ENCODE measurements at regions not wholly inside any gene's neighbourhood (a gene's known extent, or its start where the extent isn't known, plus 50 kb on each side); places are given as distances from the start of the nearest gene placed in this dataset.

GRCh38 chr5:9903801-9904200 lies 273.6 kb upstream of the TAS2R1 start:
- DNase-seq: no peak

DNA sequence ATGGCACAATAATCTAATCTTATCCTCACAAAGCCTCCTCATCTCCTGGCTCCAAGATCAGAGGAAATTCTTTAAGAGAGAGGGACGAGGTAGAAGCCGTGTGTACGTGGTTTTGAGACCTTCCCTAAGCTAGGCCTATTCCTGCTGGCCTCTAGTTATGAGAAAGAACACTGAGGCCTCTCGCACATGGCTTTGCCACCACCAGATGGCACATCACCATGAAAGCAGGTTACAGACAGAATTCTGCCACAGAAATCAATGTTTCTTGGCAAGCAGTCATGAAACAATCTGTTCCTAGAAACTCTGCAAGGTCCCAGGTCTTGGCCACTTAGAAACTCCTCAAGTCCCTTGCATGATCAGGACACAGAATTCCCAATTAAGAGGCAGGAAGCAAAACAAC lies 268.2 kb upstream of the TAS2R1 start:
- DNase-seq: peak; percentile 17 to 30

- DNase-seq: no peak
Measured at GRCh38 chr5:9895302-9895645, 265.1 kb upstream of the TAS2R1 start.

- DNase-seq: no peak
Measured at GRCh38 chr5:9894571-9895301, 264.6 kb upstream of the TAS2R1 start.

DNA sequence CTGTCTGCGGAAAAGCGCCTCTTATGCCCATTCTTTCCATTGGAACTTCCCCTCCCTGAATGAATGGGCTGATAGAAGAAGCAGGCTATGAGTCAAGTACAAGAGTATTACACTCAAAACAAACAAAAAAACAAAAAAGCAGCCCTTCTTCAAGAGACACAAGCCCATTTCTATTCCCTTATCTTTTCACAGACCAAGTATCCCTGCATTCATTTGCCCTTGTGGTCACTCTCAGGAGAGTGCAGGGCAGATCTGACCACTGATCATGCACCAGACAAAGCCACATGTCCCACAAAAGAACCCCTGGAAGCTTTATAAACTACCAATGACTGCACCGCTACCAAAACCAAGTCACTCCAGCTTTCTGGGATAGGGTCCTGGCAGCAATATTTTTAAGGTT lies 262.5 kb upstream of the TAS2R1 start:
- DNase-seq: no peak

GRCh38 chr5:9889511-9889910 lies 259.4 kb upstream of the TAS2R1 start:
- DNase-seq: no peak

DNA sequence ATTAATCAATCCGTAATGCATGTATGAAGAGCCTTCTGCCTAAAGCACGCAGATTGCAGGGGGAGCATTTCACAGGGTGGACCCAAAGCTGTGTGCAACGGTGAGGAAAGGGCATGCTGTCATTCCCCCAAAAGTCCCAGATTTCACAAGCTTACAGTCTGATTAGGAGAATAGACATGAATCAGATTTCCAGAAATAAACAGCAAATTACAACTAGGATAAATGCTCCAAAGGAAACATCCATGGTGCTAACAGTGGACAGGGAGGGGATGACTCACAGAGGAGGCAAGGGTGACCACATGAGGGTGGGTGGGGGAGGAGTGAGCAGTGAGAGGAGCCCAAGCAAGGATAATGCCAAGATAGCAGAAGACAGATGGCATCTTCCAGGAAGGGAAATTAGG lies 258.4 kb upstream of the TAS2R1 start:
- DNase-seq: no peak

GRCh38 chr5:9885164-9885563 lies 255.0 kb upstream of the TAS2R1 start:
- DNase-seq: no peak

DNA sequence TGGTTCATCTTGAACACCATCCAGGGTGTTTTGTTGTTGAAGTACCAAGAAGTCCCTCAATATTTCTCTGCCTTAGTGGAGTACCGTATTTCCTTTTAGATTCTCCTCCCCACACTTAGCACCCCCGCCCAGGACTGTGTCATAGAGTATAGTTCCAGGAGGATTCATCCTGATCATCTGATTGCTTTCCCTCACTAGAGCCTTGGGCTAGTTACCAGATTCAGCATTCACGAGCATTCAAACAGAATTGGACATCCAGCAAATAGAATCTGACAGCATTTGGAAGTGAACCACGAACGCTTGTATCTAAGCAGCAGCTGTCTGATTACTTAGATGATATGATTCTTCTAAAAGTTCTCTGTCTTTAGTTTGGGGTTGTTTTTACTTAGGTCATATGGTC lies 248.1 kb upstream of the TAS2R1 start:
- DNase-seq: no peak

DNA sequence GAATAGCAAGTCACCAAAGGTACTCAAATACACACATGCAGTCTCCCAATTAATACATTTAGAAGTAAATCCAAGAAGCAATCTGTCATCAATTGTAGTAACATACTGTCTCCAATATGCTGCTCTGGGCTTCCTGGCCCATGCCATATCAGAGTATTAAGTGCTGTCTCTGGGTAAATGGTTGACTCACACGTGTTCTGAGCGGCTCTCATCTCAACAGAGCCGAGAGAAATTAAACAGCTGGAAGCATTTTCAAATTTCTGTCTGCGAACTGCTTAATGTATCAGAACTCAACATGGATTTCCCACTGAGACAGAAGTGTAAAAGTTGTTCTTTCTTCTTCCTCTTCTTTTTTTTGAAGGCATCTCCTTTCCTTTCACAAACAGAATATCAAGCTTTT lies 247.3 kb upstream of the TAS2R1 start:
- no peak for DNase-seq

GRCh38 chr5:9876451-9876850 lies 246.3 kb upstream of the TAS2R1 start:
- DNase-seq: no peak

DNA sequence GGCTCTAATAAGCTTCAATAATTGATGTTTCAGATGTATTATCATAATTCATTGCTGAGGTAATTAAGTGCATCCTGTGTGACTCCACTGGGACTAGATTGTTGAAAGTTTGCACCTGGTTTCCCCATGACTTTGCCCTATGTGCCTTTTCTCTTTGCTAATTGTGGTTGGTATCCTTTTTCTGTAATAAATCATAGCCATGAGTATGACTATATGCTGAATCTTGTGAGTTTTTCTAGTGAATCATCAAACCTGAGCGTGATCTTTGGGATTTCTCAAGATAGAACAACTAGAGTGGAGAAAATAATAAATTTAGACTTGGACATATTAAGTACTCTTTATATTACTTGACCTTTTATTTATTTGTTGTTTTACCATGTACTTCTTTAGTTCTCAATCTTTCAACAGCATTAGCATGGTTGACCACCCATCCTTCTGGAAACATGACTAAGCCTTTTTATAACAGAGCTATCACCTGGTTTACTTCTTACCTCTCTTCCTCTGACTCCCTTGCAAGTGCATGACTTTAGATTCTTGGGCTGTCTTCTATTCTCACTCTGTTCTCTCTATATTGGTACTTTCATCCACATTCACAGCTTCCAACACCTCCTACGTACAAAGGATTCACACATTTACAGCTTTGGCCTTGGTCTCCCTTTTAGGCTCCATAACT lies 239.6 kb upstream of the TAS2R1 start:
- DNase-seq: no peak

DNA sequence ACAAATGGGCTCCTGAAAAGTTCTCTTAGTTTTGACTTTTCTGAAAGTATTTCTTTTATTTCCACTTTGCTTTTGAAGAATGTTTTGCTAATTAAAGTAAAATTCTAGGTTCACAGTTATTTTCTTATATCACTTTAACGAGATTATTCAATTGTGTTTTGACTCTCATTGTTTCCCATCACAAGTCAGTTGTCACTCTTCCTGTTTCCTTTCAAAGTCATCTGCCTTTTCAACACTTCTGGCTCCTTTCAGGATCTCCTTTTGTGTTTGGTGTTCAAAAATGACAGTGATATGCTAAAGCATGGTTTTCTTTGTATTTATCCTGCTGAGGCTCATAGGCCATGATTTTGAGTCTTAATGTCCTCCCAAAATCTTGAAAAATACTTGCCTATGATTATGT lies 235.4 kb upstream of the TAS2R1 start:
- no peak for DNase-seq

- no peak for DNase-seq
Measured at GRCh38 chr5:9864791-9865190, 234.6 kb upstream of the TAS2R1 start.

GRCh38 chr5:9863486-9863885 lies 233.3 kb upstream of the TAS2R1 start:
- DNase-seq: no peak

GRCh38 chr5:9861666-9862256 lies 231.6 kb upstream of the TAS2R1 start:
- DNase-seq: no peak

DNA sequence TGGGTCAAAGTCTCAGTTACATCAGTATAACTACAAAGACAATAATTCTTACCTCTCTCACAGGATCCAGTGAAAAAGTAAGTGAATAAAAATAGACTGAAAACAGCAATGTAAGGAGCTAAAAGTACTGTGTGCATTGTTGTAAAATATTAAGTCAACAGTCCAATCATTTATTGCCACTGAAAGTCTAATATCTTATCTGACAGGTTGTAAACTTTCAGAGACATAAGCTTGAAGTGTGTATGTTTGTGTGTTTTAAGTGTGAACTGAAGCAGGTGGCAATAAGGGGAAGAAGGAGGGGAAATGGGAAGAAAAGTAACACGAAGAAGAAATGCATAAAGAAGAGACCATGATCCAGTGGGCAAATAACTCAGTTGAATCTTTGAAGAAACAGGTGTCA lies 229.7 kb upstream of the TAS2R1 start:
- DNase-seq: no peak

DNA sequence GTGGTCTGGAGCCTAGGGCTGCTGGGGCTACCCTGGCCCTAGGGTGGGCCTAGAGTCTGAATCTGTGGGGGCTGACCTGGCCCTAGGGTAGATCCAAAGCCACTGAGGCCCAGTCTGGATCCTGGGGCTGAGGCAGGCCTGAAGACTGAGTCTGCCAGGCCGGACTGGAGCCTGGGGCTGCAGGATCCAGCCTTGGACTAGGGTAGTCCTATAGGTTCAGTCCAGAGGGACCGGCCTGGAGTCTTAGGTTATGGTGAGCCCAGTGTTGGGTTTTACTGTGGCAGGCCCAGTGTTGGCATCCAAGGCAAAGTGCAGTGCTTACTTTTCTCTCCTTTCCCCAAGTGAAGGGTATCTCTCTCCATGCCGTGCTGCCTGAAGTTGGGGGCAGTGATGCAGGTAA lies 227.9 kb upstream of the TAS2R1 start:
- DNase-seq: no peak

GRCh38 chr5:9853309-9853708 lies 223.2 kb upstream of the TAS2R1 start:
- DNase-seq: no peak

GRCh38 chr5:9852671-9853070 lies 222.5 kb upstream of the TAS2R1 start:
- no peak for DNase-seq

GRCh38 chr5:9851458-9851857 lies 221.3 kb upstream of the TAS2R1 start:
- DNase-seq: no peak

GRCh38 chr5:9850456-9850855 lies 220.3 kb upstream of the TAS2R1 start:
- DNase-seq: no peak

DNA sequence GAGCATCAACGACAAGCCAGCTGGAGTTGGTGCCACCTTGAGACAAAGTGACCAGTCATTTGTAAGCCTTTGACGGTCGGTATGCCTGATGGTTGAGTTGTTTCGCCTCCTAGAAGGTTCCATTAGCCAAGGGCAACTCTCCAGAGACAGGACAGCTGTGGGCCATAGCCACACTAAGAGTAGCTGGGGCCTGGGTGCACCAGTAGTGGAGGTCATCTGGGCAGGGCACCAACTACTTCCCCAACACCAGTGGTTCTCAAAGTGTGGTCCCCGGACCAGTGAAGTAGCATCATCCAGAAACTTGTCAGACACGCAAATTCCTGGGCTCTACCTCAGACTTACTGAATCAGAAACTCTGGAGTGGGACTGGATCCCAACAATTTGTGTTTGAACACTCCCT lies 217.5 kb upstream of the TAS2R1 start:
- no peak for DNase-seq

DNA sequence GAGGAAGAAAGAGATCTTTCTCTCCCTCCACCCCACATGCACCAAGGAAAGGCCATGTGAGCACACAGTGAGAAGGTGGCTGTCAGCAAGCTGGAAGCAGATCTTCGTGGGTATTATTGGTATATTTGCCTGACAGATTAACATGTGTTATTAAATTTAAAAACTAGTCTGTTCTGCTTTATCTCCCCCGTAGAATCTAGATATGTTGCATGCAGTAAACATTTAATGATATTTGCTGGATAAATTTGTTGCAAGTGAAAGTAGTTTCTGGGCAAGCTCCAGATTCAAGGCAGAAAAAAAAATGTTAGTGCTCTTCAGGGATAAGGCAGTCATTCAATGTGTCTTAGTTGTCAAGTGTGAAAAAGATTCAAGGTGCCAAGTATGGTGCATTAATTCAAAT lies 215.0 kb upstream of the TAS2R1 start:
- no peak for DNase-seq

Data from Kasumi-1 (cell line).